ENCODE measurements at regions not wholly inside any gene's neighbourhood (a gene's known extent, or its start where the extent isn't known, plus 50 kb on each side); places are given as distances from the start of the nearest gene placed in this dataset.
"Not testable (repeated sequence)": the region's sequence is repeated elsewhere in the genome, so short reads cannot be mapped to it uniquely, and the experiment has no call there.

DNA sequence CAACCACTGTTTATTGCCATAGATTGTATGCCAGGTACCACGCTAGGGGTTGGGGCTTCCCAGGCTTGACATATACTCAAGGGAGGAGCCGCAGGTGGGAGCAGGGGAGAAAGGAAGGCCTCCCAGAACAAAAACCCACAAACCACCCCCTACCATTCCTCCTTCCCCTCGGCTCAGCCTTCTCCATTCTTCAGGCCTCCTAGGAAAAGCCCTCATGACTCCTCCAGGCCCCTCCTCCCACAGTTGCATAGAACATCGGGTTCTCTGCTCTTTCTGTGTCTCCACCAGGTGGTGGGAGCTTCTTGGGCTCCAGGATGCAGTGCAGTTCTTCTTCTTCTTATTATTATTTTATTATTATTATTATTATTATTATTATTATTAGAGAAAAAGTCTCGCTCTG, 80.3 kb downstream of the ZFP36L2 start:
- no peak for DNase-seq

DNA sequence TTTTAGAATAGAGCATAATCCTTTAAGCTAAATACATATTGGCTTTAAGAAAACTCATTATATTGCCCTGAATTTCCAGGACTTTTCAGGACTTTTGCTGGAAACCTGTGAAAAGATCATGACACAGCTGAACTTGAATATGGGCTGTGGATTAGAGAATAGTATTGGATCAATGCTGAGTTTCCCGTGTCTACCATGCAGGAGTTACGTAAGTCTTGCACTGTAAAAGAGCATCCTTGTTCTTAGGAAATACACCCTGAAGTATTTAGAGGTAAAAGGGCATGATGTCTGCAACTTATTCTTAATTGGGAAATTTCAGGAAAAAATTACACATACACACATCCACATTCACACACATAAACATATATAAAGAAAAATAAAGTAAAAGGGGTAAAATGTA, 82.1 kb downstream of the ZFP36L2 start:
- no peak for DNase-seq

DNA sequence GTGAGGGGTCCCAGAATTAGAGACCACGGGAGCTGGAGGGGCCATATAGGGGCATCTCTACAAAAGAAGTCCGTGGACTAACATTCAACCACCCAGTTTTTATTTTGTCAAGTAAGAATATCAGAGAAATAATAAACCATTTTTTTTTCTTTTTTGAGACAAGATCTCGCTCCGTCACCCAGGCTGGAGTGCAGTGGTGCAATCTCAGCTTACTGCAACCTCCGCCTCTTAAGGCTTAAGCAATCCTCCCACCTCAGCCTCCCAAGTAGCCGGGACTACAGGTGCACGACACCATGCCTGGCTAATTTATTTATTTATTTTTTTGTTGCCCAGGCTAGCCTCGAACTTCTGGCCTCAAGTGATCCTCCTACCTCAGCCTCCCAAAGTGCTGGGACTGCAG, 82.7 kb downstream of the ZFP36L2 start:
- no peak for DNase-seq

DNA sequence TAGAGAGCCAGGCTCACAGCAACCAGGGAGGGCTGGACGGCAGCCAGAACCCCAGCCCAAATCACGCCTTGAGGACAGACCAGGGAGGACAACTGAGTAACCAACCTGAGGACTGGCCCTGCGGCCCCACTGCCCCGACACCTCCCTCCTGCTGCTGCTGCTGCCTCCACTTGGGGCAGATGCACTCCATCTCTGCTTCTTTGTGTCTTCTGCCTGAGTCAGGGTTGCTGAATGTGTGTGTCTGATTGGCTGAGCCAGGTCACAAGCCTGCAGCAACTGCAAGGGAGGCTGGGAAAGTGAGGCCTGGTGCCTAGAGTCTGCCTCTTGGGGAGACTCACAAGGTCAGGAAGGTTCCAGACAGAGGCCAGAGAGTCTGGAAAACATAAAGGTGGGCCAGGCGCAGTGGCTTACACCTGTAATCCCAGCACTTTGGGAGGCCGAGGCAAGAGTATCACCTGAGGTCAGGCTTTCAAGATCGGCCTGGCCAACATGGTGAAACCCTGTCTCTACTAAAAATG, 83.4 kb downstream of the ZFP36L2 start:
- DNase-seq = peak; percentile 74

- not testable (repeated sequence) for DNase-seq
Measured at GRCh38 chr2:43141636-43142151, 84.7 kb downstream of the ZFP36L2 start.

GRCh38 chr2:43139996-43140621, 86.3 kb downstream of the ZFP36L2 start:
- no peak for DNase-seq

- peak; percentile 62 for DNase-seq
Measured at GRCh38 chr2:43139501-43139900, 86.9 kb downstream of the ZFP36L2 start.

DNA sequence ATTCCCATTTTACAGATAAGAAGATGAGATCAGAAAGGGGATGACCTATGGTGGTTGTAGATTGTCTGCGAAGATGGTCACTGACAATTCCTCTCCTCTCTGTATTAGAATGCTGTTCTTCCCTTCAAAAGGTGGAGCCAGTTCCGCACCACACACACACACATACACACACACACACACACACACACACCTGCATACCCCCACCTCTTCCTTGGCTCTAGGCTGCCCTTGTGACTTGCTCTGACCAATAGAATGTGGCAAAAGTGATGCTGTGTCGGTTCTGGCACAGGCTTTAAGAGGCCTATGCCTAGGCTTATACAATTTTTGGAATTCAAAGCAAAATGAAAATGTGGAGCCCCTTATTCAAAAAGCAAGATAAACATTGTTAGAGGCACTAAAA, 88.0 kb downstream of the ZFP36L2 start:
- no peak for DNase-seq

DNA sequence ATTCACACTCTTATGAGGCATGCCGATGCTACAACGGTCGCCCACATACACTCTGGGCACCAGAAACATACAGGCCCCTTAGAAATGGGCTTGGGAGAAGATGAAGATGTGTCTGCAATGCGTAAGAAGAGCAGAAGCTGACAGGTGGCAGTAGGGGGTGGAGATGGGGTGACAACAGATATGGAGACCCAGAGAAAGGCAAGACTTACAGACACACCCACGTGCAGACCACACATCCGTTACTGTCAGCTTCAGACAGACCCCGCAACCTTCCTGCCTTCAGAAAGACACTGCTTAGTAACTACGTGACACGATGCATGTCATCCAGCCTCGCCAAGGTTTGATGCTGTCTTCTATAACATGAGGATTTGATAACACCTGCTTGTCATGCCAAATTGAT, 89.5 kb downstream of the ZFP36L2 start:
- DNase-seq = peak; percentile 83

GRCh38 chr2:43136011-43136799, 90.2 kb downstream of the ZFP36L2 start:
- peak; percentile 71 for DNase-seq

DNA sequence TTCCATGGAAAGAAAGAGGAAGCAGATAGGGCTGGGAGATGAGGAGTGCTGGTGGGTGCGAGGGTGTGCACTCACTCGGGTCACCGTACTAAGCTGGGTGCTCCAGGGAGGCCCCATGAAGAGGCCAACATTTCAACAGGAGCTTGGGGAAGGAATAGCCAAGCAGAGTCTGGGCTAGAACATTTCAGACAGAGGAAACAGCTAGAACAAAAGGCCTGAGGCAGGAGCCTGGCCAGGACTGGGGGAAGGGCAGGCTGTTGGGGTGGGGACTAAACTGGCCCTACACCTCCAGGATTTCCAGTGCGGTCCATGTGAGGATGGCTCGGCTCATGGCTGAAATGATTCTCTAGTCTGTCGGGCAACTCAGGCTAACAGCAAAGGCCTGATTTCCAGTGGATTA, 90.8 kb downstream of the ZFP36L2 start:
- peak; percentile 61 for DNase-seq

- no peak for DNase-seq
Measured at GRCh38 chr2:43134571-43134889, 91.9 kb downstream of the ZFP36L2 start.

- DNase-seq = peak; percentile 86
Measured at GRCh38 chr2:43133708-43134570, 92.5 kb downstream of the ZFP36L2 start.

GRCh38 chr2:43133336-43133707, 93.1 kb downstream of the ZFP36L2 start:
- DNase-seq = peak; percentile 78

GRCh38 chr2:43132683-43133301, 93.6 kb downstream of the ZFP36L2 start:
- DNase-seq = peak; percentile 76

GRCh38 chr2:43131890-43132682, 94.3 kb downstream of the ZFP36L2 start:
- peak; percentile 66 for DNase-seq

GRCh38 chr2:43131051-43131889, 95.1 kb downstream of the ZFP36L2 start:
- peak; percentile 85 for DNase-seq

- DNase-seq = no peak
Measured at GRCh38 chr2:43130548-43130875, 95.9 kb downstream of the ZFP36L2 start.

- DNase-seq = no peak
Measured at GRCh38 chr2:43129676-43130547, 96.5 kb downstream of the ZFP36L2 start.

- DNase-seq = no peak
Measured at GRCh38 chr2:43128559-43128955, 97.8 kb downstream of the ZFP36L2 start.
